B cell (primary cell): ENCODE measurements at regions not wholly inside any gene's neighbourhood (a gene's known extent, or its start where the extent isn't known, plus 50 kb on each side); places are given as distances from the start of the nearest gene placed in this dataset.

Experiments
- CTCF ChIP-seq: fragments of 200-600 bp; IDR thresholded peaks from one replicate; pipeline ENCODE4 v1.8.0; 2022; ENCODE audit warnings: antibody characterized with exemption, mild to moderate bottlenecking
- EZH2 ChIP-seq: IDR thresholded peaks from 2 replicates; pipeline ENCODE4 v1.6.1; 2012; ENCODE audit warnings: borderline replicate concordance, low read depth, mild to moderate bottlenecking, moderate library complexity, low read length; ENCODE audit not compliant: insufficient read depth, poor library complexity, severe bottlenecking

GRCh38 chr17:20771104-20771503, 191.6 kb downstream of the CDRT15L2 start:
- no peak for TF ChIP-seq CTCF
- no peak for TF ChIP-seq EZH2
